Vagina (tissue), 2 donors: ENCODE measurements at regions not wholly inside any gene's neighbourhood (a gene's known extent, or its start where the extent isn't known, plus 50 kb on each side); places are given as distances from the start of the nearest gene placed in this dataset.
"Not testable (repeated sequence)": the region's sequence is repeated elsewhere in the genome, so short reads cannot be mapped to it uniquely, and the experiment has no call there.

Experiments used
- DNase-seq, 2 donors: peaks; one replicate each; pipeline ENCODE4 v3.0.0-alpha.2; 2017; ENCODE audit errors: extremely low spot score in 2 of 2
- H3K27ac ChIP-seq: fragments of 200-600 bp; sonication (generic); one replicate; pipeline ENCODE4 v1.5.1; 2019
- H3K27me3 ChIP-seq: fragments of 200-600 bp; sonication (generic); one replicate; pipeline ENCODE4 v1.5.1; 2019
- H3K36me3 ChIP-seq, 2 donors: fragments of 200-600 bp; sonication (generic); one replicate each; pipeline ENCODE4 v1.5.1; 2017 to 2019
- H3K4me1 ChIP-seq: fragments of 200-600 bp; sonication (generic); one replicate; pipeline ENCODE4 v1.5.1; 2019
- H3K4me3 ChIP-seq, 2 donors: fragments of 200-600 bp; sonication (generic); 1 replicate in 1 of 2; 2 replicates in 1 of 2; pipeline ENCODE4 v1.5.1; 2016 to 2019
- H3K9me3 ChIP-seq: fragments of 200-600 bp; sonication (generic); one replicate; pipeline ENCODE4 v1.5.1; 2019
- POLR2A ChIP-seq, 2 donors: fragments of 450-650 bp; IDR thresholded peaks; one replicate each; pipeline ENCODE4 v1.6.1; 2017; ENCODE audit warnings: antibody characterized with exemption in 2 of 2, mild to moderate bottlenecking in 2 of 2, moderate library complexity in 2 of 2
- POLR2AphosphoS5 ChIP-seq, 2 donors: sonication (generic); formaldehyde crosslinking; IDR thresholded peaks; one replicate each; pipeline ENCODE4 v1.9.0; 2017; ENCODE audit warnings: antibody characterized with exemption in 2 of 2, mild to moderate bottlenecking in 2 of 2, low read depth in 1 of 2; ENCODE audit not compliant: insufficient read depth in 1 of 2
- intact Hi-C: fragments of 100-400 bp; cut with DNase I; formaldehyde crosslinking; loops from one replicate; pipeline ENCODE4 v1.15.1; 2023
- TF ChIP-seq, protein P1 (sequence below), 3 experiments: fragments of 450-650 bp in 2 of 3; fragments of 200-600 bp in 1 of 3; sonication (generic) in 1 of 3; IDR thresholded peaks; one replicate each; pipeline ENCODE4 v1.5.1; 2017 to 2019; ENCODE audit warnings: antibody characterized with exemption in 3 of 3, mild to moderate bottlenecking in 2 of 3, moderate library complexity in 2 of 3

DNA sequence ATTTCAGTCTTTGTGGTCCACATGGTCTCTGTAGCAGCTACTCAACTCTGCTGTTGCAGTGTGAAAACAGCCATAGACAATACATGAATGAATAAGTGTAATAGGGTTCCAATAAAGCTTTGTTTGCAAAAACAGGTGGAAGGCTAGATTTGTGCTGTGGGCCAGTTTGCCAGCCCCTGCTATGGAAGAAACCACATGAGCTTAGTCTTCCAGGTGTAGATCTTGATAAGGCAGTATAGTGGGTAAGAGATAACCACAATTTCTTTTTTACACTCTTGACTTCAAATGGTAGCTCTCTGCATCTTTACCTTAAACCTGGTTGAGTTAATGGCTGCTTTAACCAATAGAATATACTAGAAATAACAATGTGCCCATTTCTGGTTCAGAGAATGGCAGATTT, 135.0 kb upstream of the PALS2 start:
- intact Hi-C loops, result no loop called here
- no peaks in the 10 kb centered on the region for H3K9me3 ChIP-seq
- TF ChIP-seq POLR2AphosphoS5 (IDR thresholded peaks at IDR 0.05; ENCODE audit: insufficient read depth in 1 of 2, low read depth in 1 of 2) (no peak), POLR2A (IDR thresholded peaks at IDR 0.05) (no peak)
- TF ChIP-seq, protein P1, sequence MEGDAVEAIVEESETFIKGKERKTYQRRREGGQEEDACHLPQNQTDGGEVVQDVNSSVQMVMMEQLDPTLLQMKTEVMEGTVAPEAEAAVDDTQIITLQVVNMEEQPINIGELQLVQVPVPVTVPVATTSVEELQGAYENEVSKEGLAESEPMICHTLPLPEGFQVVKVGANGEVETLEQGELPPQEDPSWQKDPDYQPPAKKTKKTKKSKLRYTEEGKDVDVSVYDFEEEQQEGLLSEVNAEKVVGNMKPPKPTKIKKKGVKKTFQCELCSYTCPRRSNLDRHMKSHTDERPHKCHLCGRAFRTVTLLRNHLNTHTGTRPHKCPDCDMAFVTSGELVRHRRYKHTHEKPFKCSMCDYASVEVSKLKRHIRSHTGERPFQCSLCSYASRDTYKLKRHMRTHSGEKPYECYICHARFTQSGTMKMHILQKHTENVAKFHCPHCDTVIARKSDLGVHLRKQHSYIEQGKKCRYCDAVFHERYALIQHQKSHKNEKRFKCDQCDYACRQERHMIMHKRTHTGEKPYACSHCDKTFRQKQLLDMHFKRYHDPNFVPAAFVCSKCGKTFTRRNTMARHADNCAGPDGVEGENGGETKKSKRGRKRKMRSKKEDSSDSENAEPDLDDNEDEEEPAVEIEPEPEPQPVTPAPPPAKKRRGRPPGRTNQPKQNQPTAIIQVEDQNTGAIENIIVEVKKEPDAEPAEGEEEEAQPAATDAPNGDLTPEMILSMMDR (IDR thresholded peaks at IDR 0.05), result no peak
- no peaks in the 10 kb centered on the region for H3K27me3 ChIP-seq
- H3K4me3 ChIP-seq, result no peak overlapping the region
- H3K27ac ChIP-seq, result no peak overlapping the region
- H3K36me3 ChIP-seq, result no peaks in the 10 kb centered on the region
- no peaks in the 10 kb centered on the region for H3K4me1 ChIP-seq
- no peak for DNase-seq

DNA sequence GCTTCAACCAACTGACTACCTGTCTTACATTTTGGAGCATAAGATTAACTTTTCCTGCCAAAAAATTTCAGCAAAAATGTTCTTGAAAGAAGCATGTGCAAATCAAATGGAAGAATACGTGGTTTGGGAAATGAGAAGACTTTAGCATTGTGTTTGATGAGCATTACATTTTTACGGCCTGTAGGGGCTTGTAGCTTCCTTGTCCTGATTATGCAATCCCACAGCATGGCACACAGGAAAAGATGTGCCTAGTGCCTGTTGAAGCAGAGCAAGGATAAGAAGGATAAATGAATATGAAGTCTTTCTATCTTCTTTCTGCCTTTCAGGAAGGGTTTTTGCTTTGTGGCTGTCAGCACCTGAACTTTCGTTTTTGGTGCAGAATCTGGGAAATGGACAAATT, 134.1 kb upstream of the PALS2 start:
- H3K4me1 ChIP-seq, intact Hi-C loops: not testable (repeated sequence)

DNA sequence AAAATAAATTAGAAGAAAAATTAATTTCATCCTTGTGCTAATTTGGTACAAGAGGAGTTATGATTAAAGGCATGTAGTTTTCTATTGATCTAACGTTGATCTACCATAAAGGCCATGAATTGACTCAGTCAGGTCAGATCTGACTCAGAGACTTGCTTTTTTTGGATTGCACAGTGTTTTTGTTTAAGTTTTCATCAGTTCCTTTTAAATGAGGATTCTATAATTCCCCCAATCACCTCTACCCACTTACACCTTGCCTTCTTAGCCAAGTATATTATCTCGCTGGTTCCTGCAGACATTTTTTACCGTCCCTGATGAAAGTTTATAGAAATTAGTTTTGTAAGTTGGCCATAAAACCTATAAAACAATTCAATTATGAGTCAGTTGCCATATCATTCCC, 132.4 kb upstream of the PALS2 start:
- no peaks in the 10 kb centered on the region for H3K36me3 ChIP-seq
- no peaks in the 10 kb centered on the region for H3K4me1 ChIP-seq
- TF ChIP-seq POLR2A (IDR thresholded peaks at IDR 0.05) (no peak), POLR2AphosphoS5 (IDR thresholded peaks at IDR 0.05; ENCODE audit: insufficient read depth in 1 of 2, low read depth in 1 of 2) (no peak)
- TF ChIP-seq, protein P1 (IDR thresholded peaks at IDR 0.05), result no peak
- no peak for DNase-seq
- no peak overlapping the region for H3K4me3 ChIP-seq
- H3K27ac ChIP-seq, result no peak overlapping the region
- intact Hi-C loops, result no loop called here
- no peaks in the 10 kb centered on the region for H3K27me3 ChIP-seq
- no peaks in the 10 kb centered on the region for H3K9me3 ChIP-seq

More for the DNA sequence above, 134.1 kb upstream of the PALS2 start:
- not testable (repeated sequence) for H3K36me3 ChIP-seq, H3K9me3 ChIP-seq, DNase-seq, H3K4me3 ChIP-seq, H3K27me3 ChIP-seq, H3K27ac ChIP-seq

GRCh38 chr7:24441314-24442027, 131.8 kb upstream of the PALS2 start:
- intact Hi-C loops, result no loop called here

DNA sequence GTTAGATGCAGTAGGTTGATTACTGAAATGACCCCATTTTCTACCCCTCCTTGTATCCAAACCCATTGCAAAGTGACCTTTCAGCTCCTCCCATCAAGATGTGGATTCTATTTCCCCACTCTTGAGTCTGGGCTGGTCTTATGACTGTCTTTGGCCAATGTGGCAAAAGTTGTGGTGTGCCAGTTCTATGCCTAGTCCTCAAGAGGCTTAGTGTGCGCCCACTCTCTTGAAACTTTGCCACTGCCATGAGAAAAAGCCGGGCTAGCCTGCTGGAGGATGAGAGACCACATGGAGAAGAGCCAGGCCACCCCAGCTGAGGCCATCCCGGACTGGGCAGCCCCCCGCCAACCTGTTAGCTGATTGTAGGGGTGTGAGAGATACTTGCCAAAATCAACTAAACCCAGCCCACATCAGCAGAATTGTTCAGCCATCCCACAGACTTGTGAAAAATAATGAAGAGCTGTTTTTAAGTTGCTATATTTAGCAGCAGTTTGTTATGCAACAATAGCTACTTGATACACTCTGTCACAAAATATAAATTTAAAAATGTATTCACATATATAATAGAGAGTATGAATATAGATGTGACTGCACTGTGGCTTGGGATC, 131.0 kb upstream of the PALS2 start:
- no peaks in the 10 kb centered on the region for H3K27me3 ChIP-seq
- TF ChIP-seq, protein P1 (IDR thresholded peaks at IDR 0.05), result no peak
- TF ChIP-seq POLR2AphosphoS5 (IDR thresholded peaks at IDR 0.05; ENCODE audit: insufficient read depth in 1 of 2, low read depth in 1 of 2), result no peak
- TF ChIP-seq POLR2A (IDR thresholded peaks at IDR 0.05), result no peak
- no peak overlapping the region for H3K4me3 ChIP-seq
- H3K36me3 ChIP-seq, result no peaks in the 10 kb centered on the region
- no peaks in the 10 kb centered on the region for H3K4me1 ChIP-seq
- DNase-seq, result no peak
- intact Hi-C loops, result no loop called here
- no peak overlapping the region for H3K27ac ChIP-seq
- no peaks in the 10 kb centered on the region for H3K9me3 ChIP-seq

More at GRCh38 chr7:24441314-24442027, 131.8 kb upstream of the PALS2 start:
- H3K27ac ChIP-seq, result no peak overlapping the region
- H3K4me3 ChIP-seq, result no peak overlapping the region
- no peaks in the 10 kb centered on the region for H3K9me3 ChIP-seq
- DNase-seq, result no peak
- no peaks in the 10 kb centered on the region for H3K36me3 ChIP-seq
- TF ChIP-seq POLR2AphosphoS5 (IDR thresholded peaks at IDR 0.05; ENCODE audit: insufficient read depth in 1 of 2, low read depth in 1 of 2) (no peak), POLR2A (IDR thresholded peaks at IDR 0.05) (no peak)
- TF ChIP-seq, protein P1 (IDR thresholded peaks at IDR 0.05), result no peak
- no peaks in the 10 kb centered on the region for H3K4me1 ChIP-seq
- H3K27me3 ChIP-seq, result no peaks in the 10 kb centered on the region
